PC-3 (cell line): ENCODE measurements at regions not wholly inside any gene's neighbourhood (a gene's known extent, or its start where the extent isn't known, plus 50 kb on each side); places are given as distances from the start of the nearest gene placed in this dataset.

Experiments used
- ATAC-seq: fragments of 200-7000 bp; cut with Tn5 transposase; 2 replicates; pipeline ENCODE4 v1.9.1; 2020; ENCODE audit warnings: mild to moderate bottlenecking, moderate library complexity
- BruUV-seq: library from RNA; stranded (reverse); fragments of 400-500 nt; replicated peaks from 2 replicates; lab custom pipeline; 2021; lab: Mats Ljungman, UMichigan
- CTCF ChIA-PET: fragments of 300-600 bp; sonication (Branson Sonifier 250); formaldehyde crosslinking; loops from one replicate; lab custom pipeline; 2022; ENCODE audit warnings: antibody characterized with exemption; lab: Charles Lee
- POLR2A ChIA-PET: fragments of 300-600 bp; sonication (Branson Sonifier 250); formaldehyde crosslinking; loops from one replicate; lab custom pipeline; 2022; ENCODE audit warnings: antibody characterized with exemption; ENCODE audit not compliant: unreplicated experiment; lab: Charles Lee
- DNase-seq: peaks from one replicate; pipeline ENCODE4 v3.0.0-alpha.2; 2015
- H2AFZ ChIP-seq: fragments of 300-600 bp; sonication (generic); 2 replicates; pipeline ENCODE4 v1.6.0; 2016; ENCODE audit warnings: antibody characterized with exemption, low read length
- H3F3A ChIP-seq: fragments of 300-600 bp; sonication (generic); one replicate; pipeline ENCODE4 v1.6.0; 2017; ENCODE audit warnings: antibody characterized with exemption, low read length, control low read depth, mild to moderate bottlenecking; ENCODE audit not compliant: unreplicated experiment
- H3K27ac ChIP-seq: fragments of 300-600 bp; sonication (generic); 2 replicates; pipeline ENCODE4 v1.5.1; 2016; ENCODE audit warnings: mild to moderate bottlenecking, low read length
- H3K27me3 ChIP-seq: fragments of 300-600 bp; sonication (generic); 2 replicates; pipeline ENCODE4 v1.6.1; 2016; ENCODE audit warnings: low read length, mixed read lengths
- H3K36me3 ChIP-seq: fragments of 300-600 bp; sonication (generic); 2 replicates; pipeline ENCODE4 v1.6.1; 2016; ENCODE audit warnings: low read depth, mixed run types, low read length, mixed read lengths
- H3K4me1 ChIP-seq: fragments of 300-600 bp; sonication (generic); 2 replicates; pipeline ENCODE4 v1.5.1; 2016; ENCODE audit warnings: low read length; ENCODE audit not compliant: insufficient read depth
- H3K4me2 ChIP-seq: fragments of 300-600 bp; sonication (generic); 2 replicates; pipeline ENCODE4 v1.6.0; 2016; ENCODE audit warnings: low read length
- H3K4me3 ChIP-seq: fragments of 300-600 bp; sonication (generic); 2 replicates; pipeline ENCODE4 v1.5.1; 2016; ENCODE audit warnings: mild to moderate bottlenecking, low read length, mixed read lengths
- H3K79me2 ChIP-seq: fragments of 300-600 bp; sonication (generic); 2 replicates; pipeline ENCODE4 v1.6.1; 2017; ENCODE audit warnings: low read length, mixed read lengths
- H3K9ac ChIP-seq: fragments of 300-600 bp; sonication (generic); 2 replicates; pipeline ENCODE4 v1.6.0; 2016; ENCODE audit warnings: mild to moderate bottlenecking, low read length
- H3K9me2 ChIP-seq: fragments of 300-600 bp; sonication (generic); replicated peaks from 2 replicates; pipeline ENCODE4 v1.6.1; 2016; ENCODE audit warnings: mixed run types, low read length, mixed read lengths
- H3K9me3 ChIP-seq: fragments of 300-600 bp; sonication (generic); 2 replicates; pipeline ENCODE4 v1.6.1; 2016; ENCODE audit warnings: low read length, mixed read lengths
- H4K20me1 ChIP-seq: fragments of 300-600 bp; sonication (generic); 2 replicates; pipeline ENCODE4 v1.6.1; 2016; ENCODE audit warnings: low read length, mixed read lengths
- CTCF ChIP-seq: fragments of 300-600 bp; sonication (generic); conservative IDR thresholded peaks from 2 replicates; pipeline ENCODE4 v1.5.1; 2017; ENCODE audit warnings: antibody characterized with exemption, low read depth, mild to moderate bottlenecking, low read length
- EZH2 ChIP-seq: fragments of 300-600 bp; sonication (generic); IDR thresholded peaks from one replicate; pipeline ENCODE4 v1.6.1; 2017; ENCODE audit warnings: antibody characterized with exemption, mild to moderate bottlenecking, low read length; ENCODE audit not compliant: unreplicated experiment
- EZH2phosphoT487 ChIP-seq: fragments of 300-600 bp; sonication (generic); IDR thresholded peaks from 2 replicates; pipeline ENCODE4 v1.6.1; 2018; ENCODE audit warnings: mild to moderate bottlenecking, antibody characterized with exemption, low read length, borderline replicate concordance
- intact Hi-C: fragments of 100-400 bp; cut with micrococcal nuclease; formaldehyde crosslinking; loops from 2 replicates; pipeline ENCODE4 v1.9.0; 2023

- no peak overlapping the region for H3K4me2 ChIP-seq
- POLR2A ChIA-PET: no interaction called here
- no peaks in the 10 kb centered on the region for H3K27me3 ChIP-seq
Measured at GRCh38 chr5:167268337-167268736, 1023.1 kb upstream of the WWC1 start.

GRCh38 chr5:167269146-167269545, 1022.3 kb upstream of the WWC1 start:
- Histone ChIP-seq H3K9ac (no peak overlapping the region), H3K9me3 (no peaks in the 10 kb centered on the region), H3K27me3 (no peaks in the 10 kb centered on the region), H3K36me3 (no peaks in the 10 kb centered on the region), H3K79me2 (no peaks in the 10 kb centered on the region), H2AFZ (no peak overlapping the region), H3K27ac (no peak overlapping the region), H3K4me3 (no peak overlapping the region), H3K4me1 (no peaks in the 10 kb centered on the region), H4K20me1 (no peaks in the 10 kb centered on the region), H3F3A (no peaks in the 10 kb centered on the region), H3K9me2 (no peaks in the 10 kb centered on the region), H3K4me2 (no peak overlapping the region)
- TF ChIP-seq EZH2: no peak
- no peak for TF ChIP-seq CTCF
- TF ChIP-seq EZH2phosphoT487: no peak
- ChIA-PET POLR2A (no interaction called here), CTCF (no interaction called here)
- BruUV-seq: no TSS peak
- DNase-seq (no peak), ATAC-seq (no peak)
- intact Hi-C loops: no loop called here

More at GRCh38 chr5:167268337-167268736, 1023.1 kb upstream of the WWC1 start:
- H3K9me2 ChIP-seq: no peaks in the 10 kb centered on the region
- no peak overlapping the region for H2AFZ ChIP-seq
- H3K36me3 ChIP-seq: no peaks in the 10 kb centered on the region
- no peaks in the 10 kb centered on the region for H3K79me2 ChIP-seq
- BruUV-seq: no TSS peak
- no peak for DNase-seq
- ATAC-seq: no peak
- no peak overlapping the region for H3K4me3 ChIP-seq
- no peaks in the 10 kb centered on the region for H3F3A ChIP-seq
- H3K9ac ChIP-seq: no peak overlapping the region
- no peak for TF ChIP-seq CTCF
- TF ChIP-seq EZH2phosphoT487: no peak
- no peak for TF ChIP-seq EZH2
- H3K27ac ChIP-seq: no peak overlapping the region
- intact Hi-C loops: no loop called here
- H4K20me1 ChIP-seq: no peaks in the 10 kb centered on the region
- CTCF ChIA-PET: no interaction called here
- H3K9me3 ChIP-seq: no peaks in the 10 kb centered on the region
- no peaks in the 10 kb centered on the region for H3K4me1 ChIP-seq

GRCh38 chr5:167271081-167271480, 1020.4 kb upstream of the WWC1 start:
- intact Hi-C loops: no loop called here
- no peak overlapping the region for H2AFZ ChIP-seq
- H3K9me3 ChIP-seq: no peaks in the 10 kb centered on the region
- H3K9ac ChIP-seq: no peak overlapping the region
- no peaks in the 10 kb centered on the region for H3F3A ChIP-seq
- no peaks in the 10 kb centered on the region for H4K20me1 ChIP-seq
- no peak overlapping the region for H3K4me2 ChIP-seq
- no TSS peak for BruUV-seq
- no peak overlapping the region for H3K27ac ChIP-seq
- TF ChIP-seq CTCF: no peak
- H3K79me2 ChIP-seq: no peaks in the 10 kb centered on the region
- no peak overlapping the region for H3K4me3 ChIP-seq
- no peaks in the 10 kb centered on the region for H3K4me1 ChIP-seq
- ChIA-PET POLR2A (no interaction called here), CTCF (no interaction called here)
- no peaks in the 10 kb centered on the region for H3K27me3 ChIP-seq
- DNase-seq (no peak), ATAC-seq (no peak)
- H3K36me3 ChIP-seq: no peaks in the 10 kb centered on the region
- no peaks in the 10 kb centered on the region for H3K9me2 ChIP-seq
